Natural killer cell (primary cell): ENCODE measurements at regions not wholly inside any gene's neighbourhood (a gene's known extent, or its start where the extent isn't known, plus 50 kb on each side); places are given as distances from the start of the nearest gene placed in this dataset.
"Not testable (repeated sequence)": the region's sequence is repeated elsewhere in the genome, so short reads cannot be mapped to it uniquely, and the experiment has no call there.

Experiments used
- ATAC-seq, 3 donors: fragments of 150-1000 bp in 2 of 3; fragments of 200-7000 bp in 1 of 3; cut with Tn5 transposase; 1 replicate in 1 of 3; 2 replicates in 2 of 3; pipeline ENCODE4 v1.10.0; 2021; ENCODE audit warnings: mild to moderate bottlenecking in 2 of 3, moderate library complexity in 2 of 3
- DNase-seq, 2 donors: peaks; one replicate each; pipeline versions ENCODE4 v3.0.0 to v3.0.0-alpha.2; 2013 to 2021; ENCODE audit warnings: mixed read lengths in 1 of 2
- H3K27ac ChIP-seq: one replicate; pipeline ENCODE4 v1.5.1; 2013; ENCODE audit warnings: mild to moderate bottlenecking, low read length
- H3K27me3 ChIP-seq: one replicate; pipeline ENCODE4 v1.6.1; 2013; ENCODE audit warnings: low read length; ENCODE audit not compliant: control insufficient read depth, insufficient read depth
- H3K36me3 ChIP-seq: one replicate; pipeline ENCODE4 v1.6.1; 2013; ENCODE audit warnings: low read length; ENCODE audit not compliant: control insufficient read depth, insufficient read depth
- H3K4me1 ChIP-seq: one replicate; pipeline ENCODE4 v1.6.1; 2013; ENCODE audit warnings: low read length; ENCODE audit not compliant: control insufficient read depth, insufficient read depth
- H3K4me3 ChIP-seq: one replicate; pipeline ENCODE4 v1.5.1; 2013; ENCODE audit warnings: low read length
- H3K9me3 ChIP-seq: one replicate; pipeline ENCODE4 v1.6.1; 2013; ENCODE audit warnings: low read length; ENCODE audit not compliant: control insufficient read depth, insufficient read depth
- H3K27ac Mint-ChIP-seq, 2 donors: one replicate each; pipeline ENCODE4 v1.8.0; 2022; ENCODE audit warnings: mild to moderate bottlenecking in 2 of 2, mixed read lengths in 2 of 2, moderate library complexity in 1 of 2
- H3K27me3 Mint-ChIP-seq, 2 donors: one replicate each; pipeline ENCODE4 v1.8.0; 2022; ENCODE audit warnings: low read depth in 2 of 2, mixed read lengths in 2 of 2
- H3K36me3 Mint-ChIP-seq: one replicate; pipeline ENCODE4 v1.8.0; 2022; ENCODE audit warnings: mixed read lengths
- H3K4me1 Mint-ChIP-seq, 2 donors: one replicate each; pipeline ENCODE4 v1.8.0; 2022; ENCODE audit warnings: mixed read lengths in 2 of 2
- H3K4me3 Mint-ChIP-seq: one replicate; pipeline ENCODE4 v1.8.0; 2022; ENCODE audit warnings: mild to moderate bottlenecking, moderate library complexity, mixed read lengths
- H3K9me3 Mint-ChIP-seq, 2 donors: one replicate each; pipeline ENCODE4 v1.8.0; 2022; ENCODE audit warnings: mixed read lengths in 2 of 2
- WGBS: methylation state at CpG from one replicate; pipeline ENCODE4 v1.1.7; 2013; ENCODE audit warnings: missing lambda C conversion rate; ENCODE audit not compliant: insufficient coverage; 5-methylcytosine and 5-hydroxymethylcytosine counted together
- intact Hi-C: fragments of 100-400 bp; cut with micrococcal nuclease; formaldehyde crosslinking; loops from one replicate; pipeline ENCODE4 v1.14.2; 2022
- TF ChIP-seq, protein P1 (sequence below): fragments of 200-600 bp; IDR thresholded peaks from one replicate; pipeline ENCODE4 v1.8.0; 2022; ENCODE audit warnings: antibody characterized with exemption

DNA sequence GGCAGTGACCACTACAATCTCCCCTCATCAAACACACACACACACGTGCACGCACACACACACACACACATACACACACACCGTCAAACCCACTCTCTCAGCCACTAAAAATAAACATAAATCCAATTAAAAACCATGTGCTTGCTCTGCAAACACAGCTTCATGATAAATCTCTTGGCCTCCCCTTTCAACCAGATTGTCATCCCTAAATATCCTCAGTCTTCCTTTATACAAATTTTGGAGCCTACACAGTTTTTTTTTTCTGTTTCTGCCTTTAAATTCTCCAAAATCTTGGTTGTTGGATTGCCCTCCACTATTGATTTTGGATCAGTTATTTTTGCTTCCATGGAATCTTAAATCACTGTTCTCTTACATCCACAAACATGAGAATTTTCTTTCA, 245.6 kb downstream of the SATB1 start:
- no peaks in the 10 kb centered on the region for H3K4me1 ChIP-seq
- no peak overlapping the region for H3K4me3 Mint-ChIP-seq
- no peaks in the 10 kb centered on the region for H3K36me3 Mint-ChIP-seq
- H3K27me3 Mint-ChIP-seq = peaks cover 6 to 9% of the 10 kb centered on the region in 2 donors
- H3K27me3 ChIP-seq = no peaks in the 10 kb centered on the region
- 64% methylated on average over 3 of the region's 3 CpGs for WGBS
- no peaks in the 10 kb centered on the region for H3K9me3 Mint-ChIP-seq
- no peaks in the 10 kb centered on the region for H3K4me1 Mint-ChIP-seq
- H3K4me3 ChIP-seq = no peak overlapping the region
- intact Hi-C loops = no loop called here
- TF ChIP-seq, protein P1, sequence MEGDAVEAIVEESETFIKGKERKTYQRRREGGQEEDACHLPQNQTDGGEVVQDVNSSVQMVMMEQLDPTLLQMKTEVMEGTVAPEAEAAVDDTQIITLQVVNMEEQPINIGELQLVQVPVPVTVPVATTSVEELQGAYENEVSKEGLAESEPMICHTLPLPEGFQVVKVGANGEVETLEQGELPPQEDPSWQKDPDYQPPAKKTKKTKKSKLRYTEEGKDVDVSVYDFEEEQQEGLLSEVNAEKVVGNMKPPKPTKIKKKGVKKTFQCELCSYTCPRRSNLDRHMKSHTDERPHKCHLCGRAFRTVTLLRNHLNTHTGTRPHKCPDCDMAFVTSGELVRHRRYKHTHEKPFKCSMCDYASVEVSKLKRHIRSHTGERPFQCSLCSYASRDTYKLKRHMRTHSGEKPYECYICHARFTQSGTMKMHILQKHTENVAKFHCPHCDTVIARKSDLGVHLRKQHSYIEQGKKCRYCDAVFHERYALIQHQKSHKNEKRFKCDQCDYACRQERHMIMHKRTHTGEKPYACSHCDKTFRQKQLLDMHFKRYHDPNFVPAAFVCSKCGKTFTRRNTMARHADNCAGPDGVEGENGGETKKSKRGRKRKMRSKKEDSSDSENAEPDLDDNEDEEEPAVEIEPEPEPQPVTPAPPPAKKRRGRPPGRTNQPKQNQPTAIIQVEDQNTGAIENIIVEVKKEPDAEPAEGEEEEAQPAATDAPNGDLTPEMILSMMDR = no peak
- ATAC-seq (no peak), DNase-seq (no peak)
- H3K27ac Mint-ChIP-seq = no peak overlapping the region
- no peaks in the 10 kb centered on the region for H3K9me3 ChIP-seq
- no peak overlapping the region for H3K27ac ChIP-seq
- no peaks in the 10 kb centered on the region for H3K36me3 ChIP-seq

DNA sequence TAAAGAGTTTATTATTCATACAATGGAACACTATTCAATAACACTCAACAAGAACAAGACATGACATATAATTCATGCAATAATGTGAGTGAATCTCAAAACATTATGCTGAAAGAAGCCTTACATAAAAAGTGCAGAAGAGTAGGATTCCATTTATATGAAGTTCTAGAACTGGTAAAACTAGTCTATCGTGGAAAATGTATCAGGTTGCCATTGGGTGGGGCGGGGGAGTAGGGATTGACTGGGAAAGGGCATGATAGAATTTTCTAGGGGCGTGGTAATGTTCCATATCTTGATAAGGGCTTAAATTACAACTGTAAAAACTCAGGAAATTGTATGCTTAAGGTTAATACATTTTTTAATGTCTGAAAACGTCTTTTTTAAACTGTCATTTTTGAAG, 247.9 kb downstream of the SATB1 start:
- Mint-ChIP-seq H3K27ac (no peak overlapping the region), H3K36me3 (no peaks in the 10 kb centered on the region), H3K27me3 (peaks cover 0 to 2% of the 10 kb centered on the region in 2 donors), H3K4me3 (no peak overlapping the region), H3K9me3 (no peaks in the 10 kb centered on the region), H3K4me1 (no peaks in the 10 kb centered on the region)
- Histone ChIP-seq H3K4me1 (no peaks in the 10 kb centered on the region), H3K9me3 (no peaks in the 10 kb centered on the region), H3K36me3 (no peaks in the 10 kb centered on the region), H3K27me3 (no peaks in the 10 kb centered on the region), H3K4me3 (no peak overlapping the region), H3K27ac (no peak overlapping the region)
- WGBS = 80% methylated on average over 4 of the region's 4 CpGs
- ATAC-seq = no peak
- no peak for DNase-seq
- TF ChIP-seq, protein P1 = no peak
- intact Hi-C loops = no loop called here

- H3K4me1 ChIP-seq, intact Hi-C loops, DNase-seq, H3K27ac Mint-ChIP-seq, H3K4me3 ChIP-seq, H3K27me3 Mint-ChIP-seq, H3K4me1 Mint-ChIP-seq, H3K9me3 Mint-ChIP-seq, H3K36me3 ChIP-seq, H3K27ac ChIP-seq, ATAC-seq, H3K9me3 ChIP-seq, H3K4me3 Mint-ChIP-seq, H3K36me3 Mint-ChIP-seq, H3K27me3 ChIP-seq: not testable (repeated sequence)
- 100% methylated on average over 1 of the region's 5 CpGs for WGBS
Measured at GRCh38 chr3:18173891-18174290, 251.2 kb downstream of the SATB1 start.

DNA sequence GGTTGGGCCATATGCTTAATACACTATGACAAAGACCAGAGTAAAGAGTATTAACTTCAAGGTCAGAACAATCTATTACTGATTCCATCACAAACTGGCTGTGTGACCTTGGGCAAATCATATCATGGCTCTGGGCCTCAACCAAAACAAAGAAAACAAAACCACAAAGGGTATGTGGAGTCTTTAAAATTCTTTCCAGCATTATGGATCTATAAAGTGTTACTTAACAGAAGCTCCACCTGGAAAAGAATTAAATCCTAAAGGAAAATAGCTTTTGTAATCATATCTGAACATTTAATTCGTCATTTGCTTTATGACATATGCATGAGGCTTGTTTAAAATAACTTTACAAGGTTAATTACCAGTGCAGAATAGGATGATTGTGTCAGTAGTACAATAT, 265.5 kb downstream of the SATB1 start:
- DNase-seq (no peak), ATAC-seq (no peak)
- Mint-ChIP-seq H3K36me3 (no peaks in the 10 kb centered on the region), H3K27ac (no peak overlapping the region), H3K4me3 (no peak overlapping the region), H3K4me1 (peaks cover 4 to 5% of the 10 kb centered on the region in 2 donors), H3K27me3 (peaks cover 2 to 3% of the 10 kb centered on the region in 2 donors), H3K9me3 (no peaks in the 10 kb centered on the region)
- WGBS = 88% methylated on average over 1 of the region's 1 CpG
- no peaks in the 10 kb centered on the region for H3K36me3 ChIP-seq
- H3K9me3 ChIP-seq = no peaks in the 10 kb centered on the region
- no peaks in the 10 kb centered on the region for H3K4me1 ChIP-seq
- H3K27me3 ChIP-seq = no peaks in the 10 kb centered on the region
- H3K4me3 ChIP-seq = no peak overlapping the region
- TF ChIP-seq, protein P1 = no peak
- H3K27ac ChIP-seq = no peak overlapping the region
- intact Hi-C loops = no loop called here
